Common myeloid progenitor, CD34-positive (primary cell): ENCODE measurements at regions not wholly inside any gene's neighbourhood (a gene's known extent, or its start where the extent isn't known, plus 50 kb on each side); places are given as distances from the start of the nearest gene placed in this dataset.
A peak's percentile ranks its signal among the peaks of the same experiment; 100 is the strongest.

Experiments
- CTCF ChIA-PET: fragments of 350-600 bp; sonication (Branson Sonifier 250); formaldehyde crosslinking; loops from one replicate; lab custom pipeline; 2021; ENCODE audit warnings: antibody characterized with exemption; lab: Charles Lee
- POLR2A ChIA-PET: fragments of 350-600 bp; sonication (Branson Sonifier 250); formaldehyde crosslinking; loops from one replicate; lab custom pipeline; 2021; ENCODE audit warnings: antibody characterized with exemption; lab: Charles Lee
- DNase-seq, 3 donors: peaks; one replicate each; pipeline versions ENCODE4 v3.0.0 to v3.0.0-alpha.2; 2013
- H3K27ac ChIP-seq, 2 experiments: 1 replicate in 1 of 2; 2 replicates in 1 of 2; pipeline ENCODE4 v1.7.0; 2013; ENCODE audit warnings: inconsistent platforms in 2 of 2, low read length in 2 of 2, mild to moderate bottlenecking in 2 of 2, low read depth in 1 of 2, moderate library complexity in 1 of 2; ENCODE audit not compliant: severe bottlenecking in 2 of 2, insufficient read depth in 1 of 2, poor library complexity in 1 of 2
- H3K27me3 ChIP-seq, 5 experiments: replicated peaks in 2 of 5; 1 replicate in 3 of 5; 2 replicates in 2 of 5; pipeline versions ENCODE4 v1.6.1 to v1.7.0; 2013; ENCODE audit warnings: low read length in 4 of 5, mild to moderate bottlenecking in 2 of 5, moderate library complexity in 2 of 5, inconsistent platforms in 1 of 5; ENCODE audit not compliant: insufficient read depth in 5 of 5, control insufficient read depth in 4 of 5
- H3K36me3 ChIP-seq, 4 experiments: 1 replicate in 2 of 4; 2 replicates in 2 of 4; pipeline versions ENCODE4 v1.6.1 to v1.7.0; 2013; ENCODE audit warnings: low read length in 3 of 4, control low read depth in 1 of 4, mild to moderate bottlenecking in 1 of 4; ENCODE audit not compliant: control insufficient read depth in 4 of 4, insufficient read depth in 4 of 4
- H3K4me1 ChIP-seq, 4 experiments: 1 replicate in 3 of 4; 2 replicates in 1 of 4; pipeline versions ENCODE4 v1.6.1 to v1.7.1; 2013; ENCODE audit warnings: low read length in 3 of 4, mild to moderate bottlenecking in 3 of 4, control low read depth in 1 of 4, inconsistent platforms in 1 of 4, moderate library complexity in 1 of 4; ENCODE audit not compliant: control insufficient read depth in 4 of 4, insufficient read depth in 4 of 4; ENCODE audit errors: control extremely low read depth in 1 of 4
- H3K4me3 ChIP-seq, 7 experiments: 1 replicate in 4 of 7; 2 replicates in 3 of 7; pipeline versions ENCODE4 v1.5.1 to v1.7.0; 2013; ENCODE audit warnings: mild to moderate bottlenecking in 7 of 7, low read length in 6 of 7, moderate library complexity in 6 of 7, inconsistent platforms in 2 of 7, low read depth in 2 of 7, control low read depth in 1 of 7; ENCODE audit not compliant: insufficient read depth in 4 of 7, control insufficient read depth in 1 of 7; ENCODE audit errors: extremely low read depth in 1 of 7
- H3K9me3 ChIP-seq, 5 experiments: 1 replicate in 4 of 5; 2 replicates in 1 of 5; pipeline versions ENCODE4 v1.6.1 to v1.7.1; 2013; ENCODE audit warnings: low read length in 4 of 5, mild to moderate bottlenecking in 2 of 5, inconsistent platforms in 1 of 5, low read depth in 1 of 5, moderate library complexity in 1 of 5; ENCODE audit not compliant: control insufficient read depth in 4 of 5, insufficient read depth in 2 of 5; ENCODE audit errors: control extremely low read depth in 1 of 5
- WGBS: methylation state at CpG from one replicate; pipeline ENCODE4 v1.1.5; 2013; ENCODE audit not compliant: insufficient coverage; 5-methylcytosine and 5-hydroxymethylcytosine counted together

DNA sequence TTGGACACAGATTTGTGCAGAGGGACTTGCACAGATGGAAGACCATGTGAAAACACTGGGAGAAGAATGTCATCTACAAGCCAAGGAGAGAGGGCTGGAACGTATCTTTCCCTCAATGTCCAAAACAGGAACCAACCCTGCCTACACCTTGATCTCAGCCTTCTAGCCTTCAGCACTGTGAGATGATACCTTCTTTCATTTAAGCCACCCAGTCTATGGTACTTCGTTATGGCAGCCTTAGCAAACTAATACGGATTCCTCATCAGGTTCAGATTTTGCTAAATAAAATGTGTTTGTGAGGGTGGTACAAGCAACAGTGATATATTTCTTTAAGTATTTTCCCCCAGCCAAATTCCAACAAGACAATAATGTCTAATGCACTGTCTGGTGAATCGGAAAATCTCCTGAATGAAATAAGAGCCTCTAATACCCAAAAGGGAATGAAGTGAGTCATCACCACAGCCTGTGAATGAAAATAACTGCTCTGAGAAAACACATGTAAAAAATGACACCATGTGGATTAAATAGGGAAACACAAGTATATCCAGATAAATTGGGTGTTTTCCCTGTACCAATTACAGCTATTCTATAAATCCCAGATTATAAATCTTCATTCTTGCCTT, 182.8 kb upstream of the TARS1 start:
- WGBS: 86% methylated on average over 1 of the region's 4 CpGs
- H3K27ac ChIP-seq: no peak overlapping the region

DNA sequence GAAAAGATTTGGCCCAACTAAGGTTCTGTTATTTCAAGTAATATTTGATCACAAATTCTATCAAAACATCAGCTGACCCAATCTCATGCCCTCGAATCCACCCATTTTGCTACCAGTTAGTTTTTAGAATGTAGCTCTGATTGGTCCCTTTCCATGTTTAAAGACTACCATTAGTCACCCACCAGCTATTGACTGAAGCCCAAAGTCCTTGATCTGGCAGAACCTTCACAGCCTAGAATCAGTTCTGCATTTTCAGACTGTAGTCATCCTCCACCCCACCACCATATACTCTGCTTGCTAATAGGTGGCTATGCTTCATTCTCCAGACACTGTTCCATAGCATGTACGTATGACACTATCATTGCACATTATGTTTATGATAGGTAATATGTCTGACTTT, 182.2 kb upstream of the TARS1 start:
- ChIA-PET CTCF (interaction anchor here (0.6 to 0.9 kb wide), 3 partner anchors 17 to 768 kb away, joined by 3 to 4 read pairs (median 3); no protein-coding TSS in a partner anchor), POLR2A (no interaction called here)
- WGBS: no CpG with 5 or more reads among the region's 2 CpGs
- no peaks in the 10 kb centered on the region for H3K36me3 ChIP-seq
- peaks cover 0 to 2% (median 0%) of the 10 kb centered on the region in 5 experiments for H3K9me3 ChIP-seq
- H3K27me3 ChIP-seq: no peaks in the 10 kb centered on the region
- peaks cover 0 to 5% (median 0%) of the 10 kb centered on the region in 4 experiments for H3K4me1 ChIP-seq
- H3K4me3 ChIP-seq: no peak overlapping the region
- no peak overlapping the region for H3K27ac ChIP-seq
- peak in 2 of 3 donors; percentile 24 to 34 for DNase-seq

More for the DNA sequence above, 182.8 kb upstream of the TARS1 start:
- POLR2A ChIA-PET: no interaction called here
- Histone ChIP-seq H3K36me3 (no peaks in the 10 kb centered on the region), H3K4me3 (no peak overlapping the region), H3K27me3 (no peaks in the 10 kb centered on the region), H3K9me3 (peaks cover 0 to 2% (median 0%) of the 10 kb centered on the region in 5 experiments), H3K4me1 (peaks cover 0 to 5% (median 0%) of the 10 kb centered on the region in 4 experiments)
- DNase-seq: peak in 2 of 3 donors; percentile 55 to 58
- CTCF ChIA-PET: interaction anchor here (0.7 to 0.9 kb wide), 3 partner anchors 18 to 384 kb away, joined by 3 read pairs; no protein-coding TSS in a partner anchor

DNA sequence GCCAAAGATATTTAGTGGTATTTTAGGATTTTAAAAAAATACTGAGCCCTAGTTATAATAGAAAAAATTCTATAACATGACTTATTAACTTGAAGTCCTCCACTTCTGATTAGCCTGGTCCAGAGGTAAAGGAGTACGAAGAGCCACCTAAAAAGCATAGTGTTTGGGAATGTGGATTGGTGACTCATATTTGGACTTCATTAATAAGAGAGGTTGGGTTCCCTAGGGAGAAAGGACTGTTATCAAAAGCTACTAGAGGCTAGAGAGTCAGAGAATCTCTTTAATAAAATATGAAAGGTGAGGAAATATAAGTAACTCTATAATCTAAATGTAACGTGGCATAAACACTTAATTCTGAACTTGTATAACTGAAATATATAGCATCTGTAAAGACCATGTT, 180.7 kb upstream of the TARS1 start:
- H3K4me3 ChIP-seq: no peak overlapping the region
- 100% methylated on average over 1 of the region's 2 CpGs for WGBS
- H3K27ac ChIP-seq: no peak overlapping the region
- ChIA-PET CTCF (interaction anchor here (1.3 kb wide), 1 partner anchor 10 kb away, joined by 4 read pairs; no protein-coding TSS in a partner anchor), POLR2A (no interaction called here)
- peaks cover 0 to 5% (median 0%) of the 10 kb centered on the region in 4 experiments for H3K4me1 ChIP-seq
- no peaks in the 10 kb centered on the region for H3K27me3 ChIP-seq
- no peaks in the 10 kb centered on the region for H3K36me3 ChIP-seq
- no peak for DNase-seq
- peaks cover 0 to 5% (median 0%) of the 10 kb centered on the region in 5 experiments for H3K9me3 ChIP-seq

DNA sequence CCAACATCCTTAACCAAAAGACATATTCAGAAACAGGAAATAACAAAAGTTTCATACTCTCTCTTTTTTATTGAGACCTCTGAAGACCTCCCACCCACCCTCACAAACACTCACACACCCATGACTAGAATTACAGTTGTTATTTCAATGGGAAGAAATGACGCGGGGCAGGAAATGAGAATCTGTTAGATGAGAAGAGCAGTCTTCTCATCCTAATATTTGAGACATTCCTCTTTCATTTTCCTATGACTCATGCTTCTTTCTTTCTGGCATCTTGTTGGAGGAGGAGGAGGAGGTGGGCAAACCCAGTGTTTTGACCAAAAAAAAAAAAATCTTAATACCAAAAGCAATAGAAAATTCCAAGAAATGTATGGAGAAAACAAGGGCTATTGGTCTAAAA, 179.5 kb upstream of the TARS1 start:
- no peaks in the 10 kb centered on the region for H3K36me3 ChIP-seq
- no peak for DNase-seq
- ChIA-PET CTCF (interaction anchor here (1.3 kb wide), 1 partner anchor 9 kb away, joined by 4 read pairs; no protein-coding TSS in a partner anchor), POLR2A (no interaction called here)
- WGBS: no CpG with 5 or more reads among the region's 2 CpGs
- H3K4me3 ChIP-seq: no peak overlapping the region
- H3K9me3 ChIP-seq: peaks cover 0 to 5% (median 0%) of the 10 kb centered on the region in 5 experiments
- no peaks in the 10 kb centered on the region for H3K27me3 ChIP-seq
- H3K4me1 ChIP-seq: peaks cover 0 to 5% (median 0%) of the 10 kb centered on the region in 4 experiments
- H3K27ac ChIP-seq: no peak overlapping the region

DNA sequence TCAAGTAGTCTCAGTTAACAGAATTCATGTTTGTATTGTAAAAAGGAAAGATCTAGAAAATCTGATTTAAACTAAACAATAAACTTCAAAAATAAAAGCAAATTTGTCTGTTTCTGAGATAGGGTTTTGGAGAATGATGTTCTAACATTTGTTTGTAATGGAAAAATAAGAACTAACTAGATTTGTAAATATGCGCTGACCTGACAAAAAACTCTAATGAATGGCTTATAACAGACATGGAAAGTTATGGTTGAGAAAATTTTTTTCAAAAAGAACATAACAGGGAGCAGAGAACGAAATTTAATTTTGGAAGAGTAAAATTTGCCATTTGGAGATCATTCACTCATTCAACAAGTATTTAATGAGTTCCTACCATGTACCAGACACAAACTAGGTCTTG, 179.0 kb upstream of the TARS1 start:
- H3K4me1 ChIP-seq: peaks cover 0 to 5% (median 0%) of the 10 kb centered on the region in 4 experiments
- no peaks in the 10 kb centered on the region for H3K36me3 ChIP-seq
- POLR2A ChIA-PET: no interaction called here
- H3K27ac ChIP-seq: no peak overlapping the region
- H3K4me3 ChIP-seq: no peak overlapping the region
- H3K9me3 ChIP-seq: peaks cover 0 to 5% (median 0%) of the 10 kb centered on the region in 5 experiments
- no peaks in the 10 kb centered on the region for H3K27me3 ChIP-seq
- CTCF ChIA-PET: no interaction called here
- DNase-seq: no peak
- WGBS: no CpG with 5 or more reads among the region's 2 CpGs

DNA sequence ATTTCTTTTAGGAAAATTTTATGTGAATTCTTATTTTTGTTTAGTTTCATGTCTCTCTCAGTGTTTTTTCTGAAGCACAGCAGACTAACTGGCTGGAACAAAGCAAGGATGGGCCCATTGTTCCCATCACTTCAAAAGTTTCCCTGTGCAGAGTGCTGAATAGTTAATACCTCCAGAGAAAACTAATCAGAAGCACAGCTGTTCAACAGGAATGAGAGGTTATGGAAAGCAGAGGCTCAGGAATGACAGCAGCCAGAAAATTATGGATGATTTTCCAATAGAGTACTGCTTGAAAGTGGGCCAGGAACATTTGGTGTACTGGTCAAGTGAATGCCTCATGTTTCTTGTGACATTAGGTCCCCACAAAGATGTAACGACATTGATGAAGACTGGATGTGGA, 173.0 kb upstream of the TARS1 start:
- peaks cover 0 to 5% (median 0%) of the 10 kb centered on the region in 5 experiments for H3K9me3 ChIP-seq
- H3K27ac ChIP-seq: no peak overlapping the region
- ChIA-PET POLR2A (no interaction called here), CTCF (no interaction called here)
- DNase-seq: no peak
- WGBS: 83% methylated on average over 1 of the region's 1 CpG
- H3K4me1 ChIP-seq: no peaks in the 10 kb centered on the region
- H3K36me3 ChIP-seq: peaks cover 0 to 3% (median 0%) of the 10 kb centered on the region in 4 experiments
- no peak overlapping the region for H3K4me3 ChIP-seq
- H3K27me3 ChIP-seq: no peaks in the 10 kb centered on the region

DNA sequence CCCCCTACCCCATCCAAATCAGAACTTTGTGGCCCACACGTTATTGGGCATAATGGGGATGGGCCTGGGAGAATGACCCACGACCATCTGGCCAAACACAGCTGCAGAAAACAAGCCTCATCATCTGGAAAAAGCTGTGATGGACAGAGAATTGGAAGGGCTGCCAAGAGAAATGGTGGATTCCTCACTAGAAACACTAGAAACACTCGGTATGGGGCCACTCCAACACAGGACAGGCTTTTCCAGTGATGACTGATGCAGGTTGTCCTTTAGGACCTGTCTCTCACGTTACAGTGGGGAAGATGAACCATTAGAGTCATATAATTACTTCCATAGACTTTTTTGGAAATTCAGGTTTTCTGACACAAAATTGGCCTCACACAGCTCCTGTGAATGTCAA, 172.4 kb upstream of the TARS1 start:
- WGBS: 100% methylated on average over 1 of the region's 4 CpGs
- no peak overlapping the region for H3K27ac ChIP-seq
- no peak for DNase-seq
- peaks cover 0 to 3% (median 0%) of the 10 kb centered on the region in 5 experiments for H3K9me3 ChIP-seq
- no peaks in the 10 kb centered on the region for H3K4me1 ChIP-seq
- CTCF ChIA-PET: no interaction called here
- no peaks in the 10 kb centered on the region for H3K27me3 ChIP-seq
- H3K36me3 ChIP-seq: peaks cover 0 to 3% (median 0%) of the 10 kb centered on the region in 4 experiments
- H3K4me3 ChIP-seq: no peak overlapping the region
- POLR2A ChIA-PET: no interaction called here
